Endodermal cell (in vitro differentiated cells): ENCODE measurements at regions not wholly inside any gene's neighbourhood (a gene's known extent, or its start where the extent isn't known, plus 50 kb on each side); places are given as distances from the start of the nearest gene placed in this dataset.

Experiments
- DNase-seq: peaks from one replicate; pipeline ENCODE4 v3.0.0-alpha.2; 2017
- H3K27ac ChIP-seq: 2 replicates; pipeline ENCODE4 v1.5.1; 2013; ENCODE audit warnings: mild to moderate bottlenecking, low read depth, low read length, moderate library complexity
- H3K27me3 ChIP-seq: 2 replicates; pipeline ENCODE4 v1.6.1; 2013; ENCODE audit warnings: mild to moderate bottlenecking, low read length, moderate library complexity; ENCODE audit not compliant: insufficient read depth, control insufficient read depth, poor library complexity, severe bottlenecking
- H3K36me3 ChIP-seq: 2 replicates; pipeline ENCODE4 v1.7.0; 2013; ENCODE audit warnings: mild to moderate bottlenecking, low read length, moderate library complexity; ENCODE audit not compliant: control insufficient read depth, insufficient read depth
- H3K4me1 ChIP-seq: one replicate; pipeline ENCODE4 v1.7.0; 2013; ENCODE audit warnings: low read length; ENCODE audit not compliant: control insufficient read depth, insufficient read depth
- H3K4me3 ChIP-seq: 2 replicates; pipeline ENCODE4 v1.5.1; 2013; ENCODE audit warnings: mild to moderate bottlenecking, low read length, moderate library complexity
- H3K9ac ChIP-seq: 2 replicates; pipeline ENCODE4 v1.6.1; 2013; ENCODE audit warnings: mild to moderate bottlenecking, low read length, moderate library complexity; ENCODE audit not compliant: poor library complexity, severe bottlenecking; ENCODE audit errors: extremely low read depth
- H3K9me3 ChIP-seq: 2 replicates; pipeline ENCODE4 v1.6.1; 2013; ENCODE audit warnings: mild to moderate bottlenecking, low read length, moderate library complexity; ENCODE audit not compliant: control insufficient read depth
- H3K27ac Mint-ChIP-seq: 2 replicates; pipeline ENCODE4 v1.8.0; 2020; ENCODE audit warnings: mixed read lengths
- H3K27me3 Mint-ChIP-seq: 2 replicates; pipeline ENCODE4 v1.8.0; 2021; ENCODE audit warnings: mild to moderate bottlenecking, mixed read lengths; ENCODE audit not compliant: insufficient read depth
- H3K36me3 Mint-ChIP-seq: 2 replicates; pipeline ENCODE4 v1.8.0; 2020; ENCODE audit warnings: low read depth, mixed read lengths
- H3K4me1 Mint-ChIP-seq: 2 replicates; pipeline ENCODE4 v1.8.0; 2020; ENCODE audit warnings: mixed read lengths
- H3K4me3 Mint-ChIP-seq: 2 replicates; pipeline ENCODE4 v1.8.0; 2020; ENCODE audit warnings: mild to moderate bottlenecking, moderate library complexity, mixed read lengths
- H3K9me3 Mint-ChIP-seq: 2 replicates; pipeline ENCODE4 v1.8.0; 2020; ENCODE audit warnings: mild to moderate bottlenecking, mixed read lengths
- CTCF ChIP-seq: fragments of 200-600 bp; sonication (generic); conservative IDR thresholded peaks from 2 replicates; pipeline ENCODE4 v1.5.0; 2021; ENCODE audit warnings: antibody characterized with exemption, mild to moderate bottlenecking
- WGBS, 2 experiments: methylation state at CpG; one replicate each; pipeline versions ENCODE4 v1.1.5 to v1.1.7; 2013; ENCODE audit warnings: missing lambda C conversion rate in 2 of 2, mixed read lengths in 1 of 2; ENCODE audit not compliant: insufficient coverage in 1 of 2, insufficient read length in 1 of 2; 5-methylcytosine and 5-hydroxymethylcytosine counted together

GRCh38 chr6:117142995-117143394 lies 122.4 kb upstream of the VGLL2 start:
- peaks cover 23% of the 10 kb centered on the region for H3K9me3 Mint-ChIP-seq
- peaks cover 36% of the 10 kb centered on the region for H3K9me3 ChIP-seq
- H3K9ac ChIP-seq = no peak overlapping the region
- H3K27ac Mint-ChIP-seq = no peak overlapping the region
- no peak overlapping the region for H3K4me3 ChIP-seq
- TF ChIP-seq CTCF = no peak
- no peak overlapping the region for H3K27ac ChIP-seq
- H3K4me3 Mint-ChIP-seq = no peak overlapping the region
- no peaks in the 10 kb centered on the region for H3K36me3 Mint-ChIP-seq
- no peaks in the 10 kb centered on the region for H3K27me3 ChIP-seq
- H3K27me3 Mint-ChIP-seq = no peaks in the 10 kb centered on the region
- no peaks in the 10 kb centered on the region for H3K36me3 ChIP-seq
- peaks cover 22% of the 10 kb centered on the region for H3K4me1 Mint-ChIP-seq
- 97 to 100% methylated on average over 1 of the region's 1 CpG for WGBS, 2 experiments
- no peak for DNase-seq
- H3K4me1 ChIP-seq = peaks cover 9% of the 10 kb centered on the region

- WGBS, 2 experiments = 93% methylated on average over 2 of the region's 2 CpGs; no CpG with 5 or more reads in 1 of the 2 experiments
- peaks cover 7% of the 10 kb centered on the region for H3K4me1 ChIP-seq
- H3K36me3 Mint-ChIP-seq = no peaks in the 10 kb centered on the region
- no peak for TF ChIP-seq CTCF
- no peaks in the 10 kb centered on the region for H3K27me3 Mint-ChIP-seq
- H3K27me3 ChIP-seq = no peaks in the 10 kb centered on the region
- H3K27ac Mint-ChIP-seq = no peak overlapping the region
- no peak overlapping the region for H3K4me3 Mint-ChIP-seq
- no peak overlapping the region for H3K4me3 ChIP-seq
- H3K9me3 ChIP-seq = peaks cover 36% of the 10 kb centered on the region
- no peaks in the 10 kb centered on the region for H3K36me3 ChIP-seq
- peaks cover 26% of the 10 kb centered on the region for H3K9me3 Mint-ChIP-seq
- DNase-seq = no peak
- peaks cover 18% of the 10 kb centered on the region for H3K4me1 Mint-ChIP-seq
- H3K27ac ChIP-seq = no peak overlapping the region
- no peak overlapping the region for H3K9ac ChIP-seq
These were observed 121.7 kb upstream of the VGLL2 start for GRCh38 chr6:117143647-117144046.

GRCh38 chr6:117145940-117146339 lies 119.4 kb upstream of the VGLL2 start:
- Mint-ChIP-seq H3K36me3 (peaks cover 4% of the 10 kb centered on the region), H3K27ac (no peak overlapping the region), H3K9me3 (peaks cover 47% of the 10 kb centered on the region), H3K27me3 (no peaks in the 10 kb centered on the region), H3K4me1 (peaks cover 8% of the 10 kb centered on the region), H3K4me3 (no peak overlapping the region)
- no peak for DNase-seq
- H3K27me3 ChIP-seq = no peaks in the 10 kb centered on the region
- H3K4me1 ChIP-seq = no peaks in the 10 kb centered on the region
- 73 to 84% methylated on average over 2 of the region's 2 CpGs for WGBS, 2 experiments
- TF ChIP-seq CTCF = no peak
- no peak overlapping the region for H3K9ac ChIP-seq
- no peak overlapping the region for H3K27ac ChIP-seq
- H3K36me3 ChIP-seq = no peaks in the 10 kb centered on the region
- peaks cover 45% of the 10 kb centered on the region for H3K9me3 ChIP-seq
- H3K4me3 ChIP-seq = no peak overlapping the region
